Stimulated activated CD4-positive, alpha-beta T cell treated with anti-CD3 and anti-CD28 coated beads, Interleukin-4, amount 100 ng/mL, for 1 hour (primary cell): ENCODE measurements at regions not wholly inside any gene's neighbourhood (a gene's known extent, or its start where the extent isn't known, plus 50 kb on each side); places are given as distances from the start of the nearest gene placed in this dataset.

Experiments
- DNase-seq: peaks from one replicate; pipeline ENCODE4 v3.0.0-alpha.2; 2020

GRCh38 chr5:4142842-4143241 lies 547.2 kb downstream of the IRX1 start:
- DNase-seq: no peak

GRCh38 chr5:4144411-4145007 lies 548.9 kb downstream of the IRX1 start:
- DNase-seq: no peak

- DNase-seq: no peak
Measured at GRCh38 chr5:4145511-4145910, 549.9 kb downstream of the IRX1 start.

- no peak for DNase-seq
Measured at GRCh38 chr5:4148009-4148408, 552.4 kb downstream of the IRX1 start.

DNA sequence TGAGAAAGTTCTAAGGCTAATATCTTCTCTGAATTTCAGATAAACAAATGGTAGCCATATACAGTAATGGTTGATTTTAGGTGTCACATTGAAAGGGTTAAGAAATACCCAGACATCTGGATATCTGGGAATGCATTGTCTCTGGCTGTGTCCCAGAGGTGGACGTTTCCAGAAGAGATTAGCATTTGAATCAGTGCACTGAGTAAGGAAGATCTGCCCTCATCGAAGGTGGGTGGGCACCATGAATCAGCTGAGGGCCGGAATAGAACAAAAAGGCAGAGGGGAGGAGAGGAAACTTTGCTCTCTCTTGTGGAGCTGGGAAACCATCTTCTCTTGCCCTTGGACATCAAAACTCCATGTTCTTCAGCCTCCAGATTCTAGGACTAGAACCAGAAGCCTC lies 554.4 kb downstream of the IRX1 start:
- no peak for DNase-seq

DNA sequence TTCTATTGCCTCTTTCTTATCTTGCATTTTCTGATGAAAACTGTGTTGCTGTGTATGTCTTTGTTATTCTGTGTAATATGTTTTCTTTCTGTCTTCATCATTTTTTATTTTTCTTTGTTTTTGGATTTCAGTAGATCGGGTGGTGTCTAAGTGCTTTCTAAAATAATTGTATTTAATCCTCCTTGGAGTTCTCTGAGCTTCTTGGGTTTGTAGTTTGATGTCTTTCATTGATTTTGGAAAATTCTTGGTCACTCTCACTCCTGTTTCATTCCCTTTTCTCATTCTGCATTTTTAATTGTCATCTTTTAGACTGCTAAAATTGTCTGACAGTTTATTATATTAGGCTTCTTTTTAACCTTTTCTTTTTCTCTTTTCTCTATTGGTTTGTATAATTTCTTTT lies 560.5 kb downstream of the IRX1 start:
- no peak for DNase-seq

GRCh38 chr5:4156889-4157288 lies 561.3 kb downstream of the IRX1 start:
- no peak for DNase-seq

GRCh38 chr5:4158750-4159447 lies 563.3 kb downstream of the IRX1 start:
- DNase-seq: no peak

DNA sequence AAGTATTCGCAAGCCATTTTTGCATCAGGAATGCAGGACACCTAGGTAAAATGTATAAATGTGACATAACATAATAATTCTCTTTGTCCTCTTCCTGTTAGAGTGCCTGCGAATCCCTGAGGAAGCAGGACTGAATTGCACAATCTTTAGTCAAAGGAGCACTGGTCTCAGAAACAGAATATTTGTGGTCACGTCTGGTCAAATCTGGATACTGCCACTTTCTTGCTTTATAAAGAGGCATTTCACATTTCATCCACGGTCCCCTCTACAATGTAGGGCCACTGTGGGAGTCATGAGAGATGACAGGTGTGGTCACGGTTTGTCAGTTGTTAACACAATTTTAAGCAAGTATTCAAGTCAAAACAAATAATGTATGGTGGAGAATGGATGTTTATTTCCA lies 564.0 kb downstream of the IRX1 start:
- DNase-seq: no peak

GRCh38 chr5:4164167-4164566 lies 568.5 kb downstream of the IRX1 start:
- DNase-seq: no peak

- no peak for DNase-seq
Measured at GRCh38 chr5:4180703-4181102, 585.1 kb downstream of the IRX1 start.

DNA sequence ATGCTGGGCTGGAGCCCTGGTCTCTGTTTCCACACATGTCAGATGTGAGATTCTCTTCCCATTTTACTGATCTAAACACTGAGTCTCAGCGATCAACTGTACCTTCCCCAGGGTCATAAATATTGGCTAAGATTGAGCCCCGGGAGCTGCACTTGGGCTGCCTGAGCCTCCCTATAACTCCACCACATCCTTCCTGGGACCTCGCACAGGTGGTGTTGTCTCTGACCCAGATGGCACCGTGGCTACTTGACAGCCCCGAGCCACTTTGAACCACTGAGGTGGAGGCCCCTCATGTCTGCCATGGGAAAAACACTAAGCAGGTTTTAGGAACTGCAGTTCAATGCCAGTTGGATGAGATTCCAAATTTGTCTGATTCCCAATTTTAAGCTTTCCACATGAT lies 586.5 kb downstream of the IRX1 start:
- no peak for DNase-seq

DNA sequence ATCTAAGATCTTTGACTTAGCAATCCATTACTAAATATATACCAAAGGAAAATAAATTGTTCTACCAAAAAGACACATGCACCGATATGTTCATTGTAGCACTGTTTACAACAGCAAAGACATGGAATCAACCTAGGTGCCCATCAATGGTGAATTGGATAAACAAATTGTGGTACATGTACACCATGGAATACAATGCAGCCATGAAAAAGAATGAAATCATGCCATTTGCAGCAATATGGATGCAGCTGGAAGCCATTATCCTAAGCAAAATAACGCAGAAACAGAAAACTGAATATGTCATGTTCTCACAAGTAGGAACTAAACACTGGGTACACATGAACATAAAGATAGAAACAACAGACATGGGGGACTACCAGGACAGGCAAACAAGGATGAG lies 589.5 kb downstream of the IRX1 start:
- DNase-seq: no peak

- no peak for DNase-seq
Measured at GRCh38 chr5:4188704-4189103, 593.1 kb downstream of the IRX1 start.

DNA sequence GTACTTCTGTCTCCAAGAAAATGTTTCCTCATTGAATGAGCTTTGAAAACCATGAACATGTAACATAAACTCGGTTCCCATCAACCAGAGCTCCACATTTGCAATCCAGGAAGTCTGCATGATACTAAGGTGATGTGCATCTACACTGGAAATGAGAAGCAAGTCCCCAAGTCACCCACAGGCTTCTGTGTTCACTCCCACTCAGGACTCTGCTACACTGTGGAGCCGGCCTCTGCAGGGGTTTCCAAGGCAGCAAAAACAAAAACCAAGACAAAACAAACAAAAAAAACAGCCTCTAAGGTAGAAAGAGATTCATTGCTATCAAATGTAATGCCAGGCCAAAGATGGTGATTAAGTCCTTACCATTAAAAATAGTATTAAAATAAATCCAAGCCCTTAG lies 593.7 kb downstream of the IRX1 start:
- no peak for DNase-seq

DNA sequence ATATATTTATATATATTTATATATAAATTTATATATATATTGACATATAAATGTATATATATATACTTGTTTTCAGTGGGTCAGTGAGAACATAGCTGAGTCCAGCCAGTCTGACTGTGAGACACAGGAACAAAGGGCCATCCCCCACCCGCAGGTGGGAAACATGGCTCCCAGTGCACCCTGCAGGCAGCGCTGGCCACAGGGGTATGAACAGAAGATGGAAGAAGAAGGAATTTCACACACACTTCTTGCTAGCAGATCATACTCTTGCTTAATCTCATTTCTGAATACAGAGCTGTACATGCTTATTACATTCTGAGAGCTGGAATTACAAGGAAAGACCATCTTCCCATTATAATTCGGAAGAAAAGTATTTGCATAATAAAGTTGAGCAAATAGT lies 595.4 kb downstream of the IRX1 start:
- no peak for DNase-seq

DNA sequence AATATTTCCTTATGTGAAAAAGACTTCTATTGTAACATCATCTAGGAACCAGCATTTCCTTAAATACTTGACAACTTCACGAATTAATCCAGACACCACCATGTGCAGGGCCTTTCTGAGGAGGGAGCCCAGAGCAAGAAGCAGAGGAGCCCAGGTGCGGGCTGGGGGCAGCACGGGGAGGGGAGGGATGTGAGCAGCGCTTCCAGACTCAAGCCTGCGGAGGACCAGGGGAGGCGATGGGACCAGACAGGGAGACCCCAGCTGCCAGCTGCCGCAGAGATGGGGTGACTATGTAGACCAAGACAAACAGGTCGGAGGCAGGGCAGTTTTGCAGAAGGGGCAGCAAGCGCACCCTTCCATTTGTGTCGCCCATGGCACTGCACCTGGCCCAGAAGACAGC lies 596.1 kb downstream of the IRX1 start:
- DNase-seq: no peak

DNA sequence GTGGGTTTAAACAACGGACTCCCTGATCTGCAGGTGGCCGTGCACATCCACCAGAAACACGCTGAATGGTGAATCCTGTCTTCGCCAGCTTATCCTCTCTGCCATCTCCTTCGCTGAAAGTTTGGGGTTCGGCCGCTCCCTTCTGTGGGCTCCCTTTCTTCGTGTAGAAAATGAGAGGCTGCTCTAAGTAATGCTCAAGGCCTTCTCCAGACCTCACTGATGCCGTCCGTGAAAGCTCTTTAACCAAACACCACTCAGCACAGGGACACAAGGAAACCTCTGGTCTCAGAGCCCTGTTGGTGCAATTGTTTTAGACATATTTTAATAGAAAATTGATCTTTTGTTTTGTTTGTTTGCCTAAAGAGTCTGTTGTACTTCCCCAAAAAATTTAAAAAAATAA lies 596.5 kb downstream of the IRX1 start:
- no peak for DNase-seq

GRCh38 chr5:4196744-4197143 lies 601.1 kb downstream of the IRX1 start:
- no peak for DNase-seq

DNA sequence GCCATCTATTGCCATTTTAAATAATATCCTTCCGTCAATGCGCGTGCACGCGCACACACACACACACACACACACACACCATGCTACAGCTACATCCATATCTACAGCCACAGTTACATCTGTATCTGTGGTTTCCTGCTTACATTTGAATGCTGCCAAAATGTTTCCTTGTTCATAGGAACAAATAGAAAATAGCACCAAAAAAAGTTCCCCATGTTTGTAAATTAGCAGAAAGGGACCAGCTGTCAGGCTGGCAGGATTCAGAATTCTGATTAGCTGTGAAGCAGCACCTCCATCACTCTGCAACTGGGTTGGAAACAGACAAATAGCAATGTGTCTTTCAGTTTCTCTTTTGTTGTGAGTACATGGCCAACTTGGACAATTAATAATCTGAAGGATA lies 601.5 kb downstream of the IRX1 start:
- DNase-seq: no peak

DNA sequence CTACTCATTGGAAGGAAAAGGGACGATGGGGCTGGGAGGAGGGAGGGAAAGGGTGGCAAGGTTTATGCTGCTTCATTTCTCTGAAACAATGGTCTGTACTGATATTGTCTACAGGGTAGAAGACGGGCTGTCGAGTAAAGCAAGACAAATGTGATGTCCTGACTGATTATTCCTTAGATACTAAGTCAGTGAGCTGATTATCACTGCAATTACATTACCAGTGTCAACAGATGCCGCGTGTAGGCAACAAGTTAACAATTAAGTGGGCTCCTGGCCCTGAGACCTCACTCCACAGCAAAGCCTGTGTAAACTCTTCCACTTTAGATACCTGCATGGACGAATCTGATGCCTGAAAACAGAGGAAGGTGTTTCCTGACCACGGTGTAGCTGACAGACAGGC lies 602.8 kb downstream of the IRX1 start:
- DNase-seq: no peak

GRCh38 chr5:4199049-4199841 lies 603.6 kb downstream of the IRX1 start:
- DNase-seq: no peak

- DNase-seq: no peak
Measured at GRCh38 chr5:4203146-4203545, 607.5 kb downstream of the IRX1 start.
